D721Med (cell line): ENCODE measurements at regions not wholly inside any gene's neighbourhood (a gene's known extent, or its start where the extent isn't known, plus 50 kb on each side); places are given as distances from the start of the nearest gene placed in this dataset.

Source experiments
- DNase-seq: peaks from one replicate; pipeline ENCODE4 v3.0.0; 2011; ENCODE audit warnings: low spot score; ENCODE audit not compliant: insufficient read length
- FAIRE-seq: peaks from 2 replicates; lab custom pipeline; 2011; peaks lifted over from hg19 to GRCh38; lab: Jason Lieb, UNC
- TF ChIP-seq, protein P1 (sequence below): IDR thresholded peaks from 2 replicates; pipeline ENCODE4 v1.5.1; 2012; ENCODE audit warnings: mild to moderate bottlenecking, control low read depth; ENCODE audit not compliant: insufficient read depth; ENCODE audit errors: missing control alignments

DNA sequence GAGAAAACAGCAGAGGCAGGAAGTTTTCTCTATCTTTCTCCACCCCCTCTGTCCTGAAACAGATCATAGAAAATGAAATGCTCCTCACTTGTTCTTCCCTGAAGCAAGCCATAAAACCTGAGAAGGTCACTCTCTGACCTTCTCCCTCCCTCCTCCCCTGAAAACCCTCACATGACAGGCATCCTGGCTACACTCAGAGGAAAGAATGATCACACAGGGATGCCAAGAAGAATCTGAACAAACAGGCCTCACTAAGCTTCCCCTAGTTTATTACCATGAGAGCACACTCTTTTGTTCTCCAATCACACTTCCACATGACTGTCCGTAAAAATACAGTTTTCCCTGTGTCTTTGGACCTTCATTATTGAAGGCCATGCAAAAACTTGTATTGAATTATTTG, 300.1 kb downstream of the BUD13 start:
- TF ChIP-seq, protein P1, sequence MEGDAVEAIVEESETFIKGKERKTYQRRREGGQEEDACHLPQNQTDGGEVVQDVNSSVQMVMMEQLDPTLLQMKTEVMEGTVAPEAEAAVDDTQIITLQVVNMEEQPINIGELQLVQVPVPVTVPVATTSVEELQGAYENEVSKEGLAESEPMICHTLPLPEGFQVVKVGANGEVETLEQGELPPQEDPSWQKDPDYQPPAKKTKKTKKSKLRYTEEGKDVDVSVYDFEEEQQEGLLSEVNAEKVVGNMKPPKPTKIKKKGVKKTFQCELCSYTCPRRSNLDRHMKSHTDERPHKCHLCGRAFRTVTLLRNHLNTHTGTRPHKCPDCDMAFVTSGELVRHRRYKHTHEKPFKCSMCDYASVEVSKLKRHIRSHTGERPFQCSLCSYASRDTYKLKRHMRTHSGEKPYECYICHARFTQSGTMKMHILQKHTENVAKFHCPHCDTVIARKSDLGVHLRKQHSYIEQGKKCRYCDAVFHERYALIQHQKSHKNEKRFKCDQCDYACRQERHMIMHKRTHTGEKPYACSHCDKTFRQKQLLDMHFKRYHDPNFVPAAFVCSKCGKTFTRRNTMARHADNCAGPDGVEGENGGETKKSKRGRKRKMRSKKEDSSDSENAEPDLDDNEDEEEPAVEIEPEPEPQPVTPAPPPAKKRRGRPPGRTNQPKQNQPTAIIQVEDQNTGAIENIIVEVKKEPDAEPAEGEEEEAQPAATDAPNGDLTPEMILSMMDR: no peak
- DNase-seq (no peak), FAIRE-seq (no peak)

DNA sequence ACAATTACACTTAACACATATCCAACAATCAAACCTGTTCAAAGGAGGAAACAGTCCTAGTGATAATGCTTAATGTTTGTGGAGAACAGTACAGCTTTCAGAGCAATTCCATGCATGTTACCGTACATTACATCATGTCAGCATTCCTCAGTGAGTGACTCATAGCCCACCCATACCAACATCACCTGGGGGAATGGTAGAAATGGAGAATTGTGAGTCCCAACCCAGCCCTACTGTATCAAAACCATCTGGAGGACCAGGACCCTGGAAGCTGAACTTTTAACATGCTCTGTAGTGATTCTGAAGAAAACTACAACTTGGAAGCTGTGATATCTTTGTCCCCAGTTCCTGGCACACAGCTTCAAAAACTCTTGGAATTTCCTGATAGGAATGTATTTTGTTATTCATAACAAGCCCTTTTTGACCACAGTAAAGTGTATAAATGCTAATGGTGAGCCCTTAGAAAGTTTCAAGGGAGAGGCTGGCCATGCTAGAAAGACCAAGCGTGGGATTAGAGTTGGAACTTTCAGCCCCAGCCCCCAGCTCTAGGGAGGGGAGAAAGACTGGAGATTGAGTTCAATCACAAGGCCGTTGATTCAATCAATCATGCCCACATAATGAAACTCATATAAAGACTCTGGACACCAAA, 301.1 kb downstream of the BUD13 start:
- FAIRE-seq (peak; percentile 25), DNase-seq (no peak)
- TF ChIP-seq, protein P1: no peak

DNA sequence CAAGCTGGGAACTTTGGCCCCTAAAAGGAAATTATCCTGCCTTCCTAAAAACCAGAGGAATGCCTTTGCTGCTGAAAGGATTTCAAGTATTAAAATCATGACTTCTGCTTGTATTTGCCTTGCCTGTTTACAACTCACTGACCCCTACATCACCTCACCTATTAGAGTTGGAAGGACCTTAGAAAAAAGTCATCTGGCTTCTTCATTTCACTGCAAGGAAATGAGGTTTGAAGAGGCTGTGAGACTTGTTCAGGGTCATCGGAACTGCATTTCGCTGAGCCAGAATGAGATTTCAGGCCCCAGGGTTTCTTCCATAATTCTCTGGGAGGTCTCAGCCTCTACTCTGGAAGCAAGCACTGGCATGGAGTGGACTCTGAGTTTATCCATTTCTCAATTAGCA, 304.1 kb downstream of the BUD13 start:
- DNase-seq: no peak
- no peak for FAIRE-seq
- TF ChIP-seq, protein P1: no peak

DNA sequence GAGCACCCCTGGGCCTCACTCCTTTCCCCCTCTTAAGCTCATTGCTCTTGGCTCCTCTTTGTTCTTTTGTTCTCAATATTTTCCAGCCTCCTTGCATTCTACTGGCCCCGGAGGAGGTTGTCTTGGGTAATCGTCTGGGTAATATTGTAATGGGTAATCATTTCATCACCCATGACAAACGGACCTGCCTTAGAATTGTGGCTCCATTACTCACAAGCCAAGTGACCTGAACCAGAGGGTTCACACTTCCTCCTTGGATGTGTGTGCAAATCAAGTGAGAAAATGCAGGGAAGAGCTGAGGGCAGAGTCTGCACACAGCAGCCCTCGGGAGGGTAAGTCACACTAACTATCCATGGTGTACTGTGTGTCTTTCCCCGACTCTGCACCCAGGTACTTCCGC, 305.0 kb downstream of the BUD13 start:
- DNase-seq (no peak), FAIRE-seq (no peak)
- TF ChIP-seq, protein P1: no peak

DNA sequence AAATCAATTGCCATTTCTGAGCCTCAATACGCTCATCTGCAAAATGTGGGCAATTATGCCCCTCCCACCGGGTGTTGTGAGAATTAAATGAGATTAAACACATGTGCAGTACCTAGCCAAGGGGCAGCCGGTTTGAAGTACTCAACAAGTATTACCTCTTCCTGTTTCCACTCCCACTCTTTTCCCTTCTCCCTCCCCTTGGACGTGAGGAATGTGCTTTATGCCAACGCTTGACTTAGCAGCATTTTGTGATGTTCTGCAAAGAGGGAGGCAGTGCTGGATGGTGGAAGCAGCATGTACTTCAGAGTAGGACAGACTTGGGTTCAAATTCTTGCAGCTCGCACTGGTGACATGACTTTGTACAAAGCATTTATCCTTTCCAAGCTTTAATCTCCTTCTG, 306.0 kb downstream of the BUD13 start:
- FAIRE-seq (no peak), DNase-seq (no peak)
- TF ChIP-seq, protein P1: no peak

DNA sequence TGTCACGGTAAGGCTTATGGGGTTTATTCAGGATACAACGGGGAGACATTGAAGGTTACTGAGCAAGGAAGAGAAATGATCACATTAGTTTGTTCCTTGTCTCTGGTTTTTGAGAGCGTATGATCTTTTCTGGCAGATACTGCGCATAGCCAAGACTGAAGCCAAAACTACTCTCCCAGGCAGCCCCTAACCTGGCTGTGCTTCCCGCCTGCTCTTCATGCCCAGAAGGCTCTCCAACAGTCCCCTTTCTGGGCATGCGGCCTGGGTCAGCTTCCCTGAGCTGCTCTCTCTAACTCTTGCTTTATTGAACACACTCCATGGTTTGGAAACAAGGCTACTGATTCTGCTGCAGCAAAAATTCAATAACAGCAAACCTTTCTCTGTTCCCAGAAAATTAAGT, 306.6 kb downstream of the BUD13 start:
- DNase-seq (no peak), FAIRE-seq (no peak)
- TF ChIP-seq, protein P1: no peak

DNA sequence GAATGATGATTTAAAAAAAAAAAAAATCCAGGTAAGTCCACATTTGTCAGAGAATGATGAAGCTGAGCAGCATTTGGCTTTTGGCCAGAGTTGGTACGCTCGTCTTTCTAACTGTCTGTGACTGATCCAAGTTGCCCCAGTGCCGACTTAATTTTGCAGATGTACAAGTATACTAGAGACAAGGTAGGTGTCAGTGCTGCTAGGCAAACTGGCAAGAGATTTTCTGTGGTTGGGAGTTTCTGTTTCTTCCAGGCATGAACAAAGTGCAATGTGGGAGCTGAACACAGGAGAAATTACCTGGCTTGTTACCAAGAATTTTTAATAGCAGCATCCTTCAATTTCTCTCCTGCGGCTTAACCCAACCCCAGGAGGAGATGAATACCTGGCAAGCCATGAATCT, 307.7 kb downstream of the BUD13 start:
- FAIRE-seq: no peak
- TF ChIP-seq, protein P1: no peak
- DNase-seq: no peak
